H1 (cell line): ENCODE measurements at regions not wholly inside any gene's neighbourhood (a gene's known extent, or its start where the extent isn't known, plus 50 kb on each side); places are given as distances from the start of the nearest gene placed in this dataset.

ENCODE experiments used
- CEBPB ChIP-seq: IDR thresholded peaks from 2 replicates; pipeline ENCODE4 v1.6.1; 2012; ENCODE audit warnings: low read depth, low read length
- CTCF ChIP-seq, 3 experiments: IDR thresholded peaks; 1 replicate in 2 of 3; 2 replicates in 1 of 3; pipeline versions ENCODE4 v1.5.1 to v1.6.1; 2011; ENCODE audit warnings: low read length in 3 of 3, mild to moderate bottlenecking in 3 of 3, inconsistent platforms in 2 of 3, low read depth in 1 of 3, moderate library complexity in 1 of 3; ENCODE audit not compliant: insufficient read depth in 1 of 3; ENCODE audit errors: control extremely low read depth in 1 of 3
- E2F6 ChIP-seq: IDR thresholded peaks from 2 replicates; pipeline ENCODE4 v1.6.1; 2012; ENCODE audit warnings: inconsistent platforms
- EGR1 ChIP-seq: IDR thresholded peaks from 2 replicates; pipeline ENCODE4 v1.6.1; 2011; ENCODE audit warnings: low read depth, low read length, borderline replicate concordance
- EZH2 ChIP-seq: fragments of 200-600 bp; sonication (generic); IDR thresholded peaks from 2 replicates; pipeline ENCODE4 v1.7.1; 2012; ENCODE audit warnings: low read depth, mild to moderate bottlenecking, moderate library complexity, low read length, inconsistent platforms; ENCODE audit not compliant: severe bottlenecking
- GABPA ChIP-seq: IDR thresholded peaks from 2 replicates; pipeline ENCODE4 v1.6.1; 2011; ENCODE audit warnings: mild to moderate bottlenecking, low read length, moderate library complexity, borderline replicate concordance; ENCODE audit not compliant: insufficient read depth
- MAFK ChIP-seq: IDR thresholded peaks from 2 replicates; pipeline ENCODE4 v1.6.1; 2012; ENCODE audit warnings: low read depth, mild to moderate bottlenecking, improper control_type of control experiment, low read length
- MAX ChIP-seq: IDR thresholded peaks from 2 replicates; pipeline ENCODE4 v1.6.1; 2012; ENCODE audit warnings: inconsistent platforms
- PHF8 ChIP-seq: fragments of 200-600 bp; sonication (generic); conservative IDR thresholded peaks from 2 replicates; pipeline ENCODE4 v1.7.1; 2012; ENCODE audit warnings: low read depth, mild to moderate bottlenecking, inconsistent platforms, low read length, moderate library complexity
- POLR2A ChIP-seq, 2 experiments: IDR thresholded peaks; 1 replicate in 1 of 2; 2 replicates in 1 of 2; pipeline ENCODE4 v1.6.1; 2011; ENCODE audit warnings: low read depth in 2 of 2, low read length in 2 of 2, mild to moderate bottlenecking in 2 of 2; ENCODE audit errors: control extremely low read depth in 1 of 2
- RAD21 ChIP-seq, 2 experiments: IDR thresholded peaks in 1 of 2; conservative IDR thresholded peaks in 1 of 2; 2 replicates each; pipeline ENCODE4 v1.6.1; 2011; ENCODE audit warnings: low read depth in 2 of 2, low read length in 2 of 2, improper control_type of control experiment in 1 of 2, inconsistent platforms in 1 of 2, mild to moderate bottlenecking in 1 of 2, moderate library complexity in 1 of 2
- TCF12 ChIP-seq: IDR thresholded peaks from 2 replicates; pipeline ENCODE4 v1.6.1; 2011; ENCODE audit warnings: low read depth, mild to moderate bottlenecking, low read length
- TEAD4 ChIP-seq: IDR thresholded peaks from 2 replicates; pipeline ENCODE4 v1.6.1; 2012; ENCODE audit warnings: low read depth, low read length, inconsistent platforms, mixed read lengths

DNA sequence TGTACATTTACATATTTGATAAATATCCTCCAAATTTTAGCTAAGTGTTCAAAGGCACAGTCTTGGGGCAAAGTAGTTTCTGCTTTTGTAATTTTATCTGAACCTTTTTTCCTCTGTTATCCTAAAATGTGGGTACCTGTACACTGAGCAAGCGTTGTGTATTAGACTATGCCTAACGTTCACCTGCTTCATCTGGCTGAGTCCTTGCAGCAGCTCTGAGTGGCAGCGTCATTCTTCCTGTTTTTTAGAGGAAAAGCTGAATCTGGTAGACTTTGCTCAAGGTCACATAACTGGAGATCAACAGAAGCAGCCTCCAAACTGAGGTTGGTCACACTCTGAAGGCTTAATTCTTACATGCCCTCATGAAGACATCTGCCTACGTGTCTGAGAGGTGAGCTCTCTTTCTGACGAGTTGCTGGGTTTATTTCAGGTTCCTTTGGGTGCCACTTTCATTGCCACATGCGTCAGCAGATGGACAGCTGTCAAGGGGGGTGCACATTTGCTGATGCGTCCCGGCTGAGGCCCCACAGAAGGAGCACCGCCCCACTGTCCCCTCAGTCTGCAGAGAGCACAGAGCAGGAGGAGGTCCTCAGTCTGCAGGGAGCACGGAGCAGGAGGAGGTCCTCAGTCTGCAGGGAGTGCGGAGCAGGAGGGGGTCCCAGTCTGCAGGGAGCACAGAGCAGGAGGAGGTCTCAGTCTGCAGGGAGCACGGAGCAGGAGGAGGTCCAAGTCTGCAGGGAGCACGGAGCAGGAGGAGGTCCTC, 406.5 kb upstream of the SHH start:
- TF ChIP-seq CEBPB, result no peak
- no peak for TF ChIP-seq MAFK
- no peak for TF ChIP-seq TCF12
- no peak for TF ChIP-seq CTCF (IDR thresholded peaks at IDR 0.05; ENCODE audit: control extremely low read depth in 1 of 3, insufficient read depth in 1 of 3, low read depth in 1 of 3, low read length in 3 of 3)
- no peak for TF ChIP-seq EZH2
- TF ChIP-seq TEAD4, result no peak
- no peak for TF ChIP-seq POLR2A (IDR thresholded peaks at IDR 0.05; ENCODE audit: control extremely low read depth in 1 of 2, low read depth in 2 of 2, low read length in 2 of 2)
- TF ChIP-seq E2F6, result no peak
- no peak for TF ChIP-seq RAD21 (IDR thresholded peaks at IDR 0.05 in 1 of 2, conservative IDR thresholded peaks at IDR 0.05 in 1 of 2; ENCODE audit: low read depth in 2 of 2, low read length in 2 of 2)
- TF ChIP-seq EGR1, result no peak
- TF ChIP-seq PHF8, result no peak
- no peak for TF ChIP-seq GABPA
- no peak for TF ChIP-seq MAX
